ENCODE measurements at regions not wholly inside any gene's neighbourhood (a gene's known extent, or its start where the extent isn't known, plus 50 kb on each side); places are given as distances from the start of the nearest gene placed in this dataset.

GRCh38 chr2:216920143-216920876, 60.4 kb upstream of the TNP1 start:
- DNase-seq (ENCODE audit: low read depth, low spot score): no peak

GRCh38 chr2:216918088-216918680, 58.3 kb upstream of the TNP1 start:
- no peak for DNase-seq (ENCODE audit: low read depth, low spot score)

GRCh38 chr2:216916956-216917650, 57.2 kb upstream of the TNP1 start:
- no peak for DNase-seq (ENCODE audit: low read depth, low spot score)

GRCh38 chr2:216915557-216916150, 55.8 kb upstream of the TNP1 start:
- DNase-seq (ENCODE audit: low read depth, low spot score): no peak

- no peak for DNase-seq (ENCODE audit: low read depth, low spot score)
Observed at GRCh38 chr2:216914491-216914890, 54.6 kb upstream of the TNP1 start.

GRCh38 chr2:216911886-216912285, 52.0 kb upstream of the TNP1 start:
- no peak for DNase-seq (ENCODE audit: low read depth, low spot score)

- DNase-seq (ENCODE audit: low read depth, low spot score): no peak
Observed at GRCh38 chr2:216911008-216911407, 51.1 kb upstream of the TNP1 start.

- DNase-seq (ENCODE audit: low read depth, low spot score): no peak
Observed at GRCh38 chr2:216909541-216910210, 49.8 kb upstream of the TNP1 start.
